Smooth muscle cell (in vitro differentiated cells): ENCODE measurements at regions not wholly inside any gene's neighbourhood (a gene's known extent, or its start where the extent isn't known, plus 50 kb on each side); places are given as distances from the start of the nearest gene placed in this dataset.

Experiments used
- DNase-seq: peaks from one replicate; lab custom pipeline; 2025; ENCODE audit not compliant: unreplicated experiment; lab: John Stamatoyannopoulos, UW
- H2AFZ ChIP-seq: fragments of 200-600 bp; sonication (generic); 2 replicates; pipeline ENCODE4 v1.6.0; 2016; ENCODE audit warnings: antibody characterized with exemption, low read depth, mild to moderate bottlenecking
- H3F3A ChIP-seq: fragments of 200-600 bp; sonication (generic); 2 replicates; pipeline ENCODE4 v1.6.0; 2017; ENCODE audit warnings: antibody characterized with exemption, low read depth
- H3K27ac ChIP-seq: fragments of 200-600 bp; sonication (generic); 2 replicates; pipeline ENCODE4 v1.5.1; 2016; ENCODE audit warnings: low read depth, mild to moderate bottlenecking
- H3K27me3 ChIP-seq: fragments of 200-600 bp; sonication (generic); 2 replicates; pipeline ENCODE4 v1.6.1; 2016; ENCODE audit warnings: low read depth, mild to moderate bottlenecking
- H3K36me3 ChIP-seq: fragments of 200-600 bp; sonication (generic); 2 replicates; pipeline ENCODE4 v1.5.1; 2016; ENCODE audit warnings: low read depth
- H3K4me1 ChIP-seq: fragments of 200-600 bp; sonication (generic); 2 replicates; pipeline ENCODE4 v1.5.1; 2016; ENCODE audit warnings: low read depth
- H3K4me2 ChIP-seq: fragments of 200-600 bp; sonication (generic); 2 replicates; pipeline ENCODE4 v1.6.0; 2016; ENCODE audit warnings: mild to moderate bottlenecking
- H3K4me3 ChIP-seq: fragments of 200-600 bp; sonication (generic); 2 replicates; pipeline ENCODE4 v1.5.1; 2016; ENCODE audit warnings: mild to moderate bottlenecking
- H3K79me2 ChIP-seq: fragments of 200-600 bp; sonication (generic); 2 replicates; pipeline ENCODE4 v1.6.0; 2016; ENCODE audit warnings: low read depth, mild to moderate bottlenecking
- H3K9ac ChIP-seq: fragments of 200-600 bp; sonication (generic); 2 replicates; pipeline ENCODE4 v1.6.0; 2016; ENCODE audit warnings: low read depth
- H3K9me3 ChIP-seq: fragments of 200-600 bp; sonication (generic); replicated peaks from 2 replicates; pipeline ENCODE4 v1.5.1; 2016; ENCODE audit warnings: low read depth
- H4K20me1 ChIP-seq: fragments of 200-600 bp; sonication (generic); 2 replicates; pipeline ENCODE4 v1.6.0; 2016; ENCODE audit warnings: low read depth
- WGBS: methylation state at CpG from one replicate; pipeline ENCODE4 v1.1.7; 2016; ENCODE audit warnings: low lambda C conversion rate; 5-methylcytosine and 5-hydroxymethylcytosine counted together
- TF ChIP-seq, protein P1 (sequence below): fragments of 200-600 bp; sonication (generic); IDR thresholded peaks from 2 replicates; pipeline ENCODE4 v1.5.1; 2017; ENCODE audit warnings: borderline replicate concordance, mild to moderate bottlenecking, antibody characterized with exemption; ENCODE audit not compliant: insufficient read depth, poor library complexity, severe bottlenecking

DNA sequence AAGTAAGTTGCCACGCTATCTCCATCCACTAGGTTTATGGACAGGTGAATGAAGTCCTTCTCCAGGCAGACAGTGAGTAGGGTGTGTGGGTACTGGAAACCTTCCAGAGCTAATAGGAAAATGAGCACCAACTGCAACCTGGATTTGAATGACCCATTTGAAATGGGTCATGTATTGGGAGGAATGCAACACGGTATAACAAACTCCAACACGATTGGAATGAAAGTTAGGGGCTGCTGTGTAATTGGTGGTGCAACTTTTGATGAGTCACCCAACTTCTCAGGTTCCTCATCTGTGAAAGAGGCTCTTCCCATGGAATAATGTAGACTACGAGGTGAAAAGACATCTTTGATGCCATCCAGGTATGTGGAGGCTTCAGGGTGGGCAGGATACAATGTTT is 241.4 kb upstream of the PODXL start:
- no peak for DNase-seq
- Histone ChIP-seq H3F3A (no peaks in the 10 kb centered on the region), H3K79me2 (no peaks in the 10 kb centered on the region), H3K4me2 (no peak overlapping the region), H3K4me1 (no peaks in the 10 kb centered on the region), H3K4me3 (no peak overlapping the region), H3K9ac (no peak overlapping the region), H2AFZ (no peak overlapping the region), H3K9me3 (no peaks in the 10 kb centered on the region), H3K36me3 (no peaks in the 10 kb centered on the region), H3K27ac (no peak overlapping the region), H3K27me3 (peaks cover 6% of the 10 kb centered on the region), H4K20me1 (no peaks in the 10 kb centered on the region)
- 78% methylated on average over 4 of the region's 4 CpGs for WGBS
- TF ChIP-seq, protein P1, sequence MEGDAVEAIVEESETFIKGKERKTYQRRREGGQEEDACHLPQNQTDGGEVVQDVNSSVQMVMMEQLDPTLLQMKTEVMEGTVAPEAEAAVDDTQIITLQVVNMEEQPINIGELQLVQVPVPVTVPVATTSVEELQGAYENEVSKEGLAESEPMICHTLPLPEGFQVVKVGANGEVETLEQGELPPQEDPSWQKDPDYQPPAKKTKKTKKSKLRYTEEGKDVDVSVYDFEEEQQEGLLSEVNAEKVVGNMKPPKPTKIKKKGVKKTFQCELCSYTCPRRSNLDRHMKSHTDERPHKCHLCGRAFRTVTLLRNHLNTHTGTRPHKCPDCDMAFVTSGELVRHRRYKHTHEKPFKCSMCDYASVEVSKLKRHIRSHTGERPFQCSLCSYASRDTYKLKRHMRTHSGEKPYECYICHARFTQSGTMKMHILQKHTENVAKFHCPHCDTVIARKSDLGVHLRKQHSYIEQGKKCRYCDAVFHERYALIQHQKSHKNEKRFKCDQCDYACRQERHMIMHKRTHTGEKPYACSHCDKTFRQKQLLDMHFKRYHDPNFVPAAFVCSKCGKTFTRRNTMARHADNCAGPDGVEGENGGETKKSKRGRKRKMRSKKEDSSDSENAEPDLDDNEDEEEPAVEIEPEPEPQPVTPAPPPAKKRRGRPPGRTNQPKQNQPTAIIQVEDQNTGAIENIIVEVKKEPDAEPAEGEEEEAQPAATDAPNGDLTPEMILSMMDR = no peak

DNA sequence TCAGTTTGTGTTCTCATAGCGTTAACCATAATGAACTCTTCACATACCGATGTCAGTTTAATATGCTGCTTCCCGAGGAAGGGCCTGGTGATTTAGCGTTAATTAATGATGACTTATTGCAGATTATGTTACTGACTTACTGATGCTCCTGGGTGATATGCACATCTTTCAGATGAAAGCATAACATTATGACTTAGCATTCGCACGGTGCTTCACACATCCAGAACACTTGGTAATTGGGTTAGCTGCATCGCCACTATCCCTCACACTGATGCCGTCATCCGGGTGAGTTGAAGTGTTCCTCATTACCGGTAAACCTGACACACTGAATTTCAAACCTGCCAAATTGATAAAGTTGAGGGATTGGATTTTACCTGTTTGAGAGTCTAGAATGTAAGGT is 239.0 kb upstream of the PODXL start:
- DNase-seq = no peak
- Histone ChIP-seq H3K27me3 (peaks cover 6% of the 10 kb centered on the region), H3K27ac (no peak overlapping the region), H3K4me3 (no peak overlapping the region), H3K36me3 (no peaks in the 10 kb centered on the region), H3F3A (no peaks in the 10 kb centered on the region), H3K9me3 (no peaks in the 10 kb centered on the region), H3K4me2 (no peak overlapping the region), H3K9ac (no peak overlapping the region), H2AFZ (no peak overlapping the region), H3K4me1 (peaks cover 6% of the 10 kb centered on the region), H4K20me1 (no peaks in the 10 kb centered on the region), H3K79me2 (no peaks in the 10 kb centered on the region)
- 90% methylated on average over 10 of the region's 10 CpGs for WGBS
- TF ChIP-seq, protein P1 = no peak

DNA sequence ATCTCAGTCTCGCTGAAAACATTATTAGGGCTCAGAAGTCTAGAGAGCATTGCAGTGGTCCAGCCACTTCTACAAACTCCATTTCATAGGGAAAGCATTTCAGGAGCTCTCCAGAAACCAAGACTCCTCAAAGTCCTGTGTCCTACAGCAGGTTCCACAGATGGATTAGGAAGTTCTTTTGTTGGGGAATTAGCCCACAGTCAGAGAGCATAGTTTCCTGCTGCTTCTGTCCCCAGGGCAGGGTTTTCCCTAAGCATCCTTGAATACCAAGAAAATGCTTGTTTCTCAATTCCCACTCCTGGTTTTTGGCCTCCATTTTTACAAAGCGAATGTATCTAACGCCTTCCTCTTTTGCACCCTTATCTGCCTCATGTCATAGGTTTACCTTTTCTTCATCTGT is 235.9 kb upstream of the PODXL start:
- Histone ChIP-seq H3K9ac (no peak overlapping the region), H3K36me3 (no peaks in the 10 kb centered on the region), H3K4me3 (no peak overlapping the region), H3K27ac (no peak overlapping the region), H3K9me3 (no peaks in the 10 kb centered on the region), H3K4me2 (no peak overlapping the region), H3F3A (no peaks in the 10 kb centered on the region), H3K4me1 (peaks cover 6% of the 10 kb centered on the region), H3K79me2 (no peaks in the 10 kb centered on the region), H2AFZ (no peak overlapping the region), H3K27me3 (peaks cover 4% of the 10 kb centered on the region), H4K20me1 (no peaks in the 10 kb centered on the region)
- DNase-seq = no peak
- TF ChIP-seq, protein P1 = no peak
- 92% methylated on average over 3 of the region's 3 CpGs for WGBS

DNA sequence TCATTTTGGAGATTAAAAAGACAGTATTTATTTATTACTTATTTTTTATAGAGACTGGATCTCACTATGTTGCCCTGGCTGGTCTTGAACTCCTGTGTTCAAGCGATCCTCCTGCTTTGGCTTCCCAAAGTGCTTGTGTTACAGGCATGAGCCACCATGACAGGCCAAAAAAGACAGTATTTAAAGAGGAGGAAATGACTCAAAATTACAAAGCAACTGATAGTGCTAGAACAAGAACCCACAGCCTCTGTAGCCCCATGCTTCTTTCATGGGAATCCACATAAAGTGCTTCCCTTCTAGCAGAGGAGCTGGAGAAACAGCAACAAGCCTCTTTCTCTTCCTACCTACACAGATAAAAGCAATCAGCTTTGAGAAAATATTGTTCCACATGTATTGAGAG is 230.7 kb upstream of the PODXL start:
- WGBS = 97% methylated on average over 1 of the region's 1 CpG
- Histone ChIP-seq H3K4me1 (peaks cover under 1% of the 10 kb centered on the region), H3F3A (no peaks in the 10 kb centered on the region), H3K79me2 (no peaks in the 10 kb centered on the region), H3K4me3 (no peak overlapping the region), H3K27ac (no peak overlapping the region), H3K9ac (no peak overlapping the region), H3K4me2 (no peak overlapping the region), H3K36me3 (no peaks in the 10 kb centered on the region), H3K27me3 (peaks cover 4% of the 10 kb centered on the region), H3K9me3 (no peaks in the 10 kb centered on the region), H2AFZ (no peak overlapping the region), H4K20me1 (no peaks in the 10 kb centered on the region)
- no peak for DNase-seq
- TF ChIP-seq, protein P1 = no peak
